Prostate gland (tissue), 2 donors: ENCODE measurements at regions not wholly inside any gene's neighbourhood (a gene's known extent, or its start where the extent isn't known, plus 50 kb on each side); places are given as distances from the start of the nearest gene placed in this dataset.

Source experiments
- DNase-seq: peaks from one replicate; pipeline ENCODE4 v3.0.0-alpha.2; 2019; ENCODE audit warnings: low spot score
- H3K27ac ChIP-seq, 2 donors: fragments of 200-600 bp; sonication (generic); 2 replicates each; pipeline ENCODE4 v1.5.1; 2017 to 2019
- H3K27me3 ChIP-seq: fragments of 200-600 bp; sonication (generic); replicated peaks from 2 replicates; pipeline ENCODE4 v1.5.1; 2019; ENCODE audit not compliant: insufficient read depth
- H3K36me3 ChIP-seq, 2 donors: fragments of 200-600 bp; sonication (generic); 1 replicate in 1 of 2; 2 replicates in 1 of 2; pipeline versions ENCODE4 v1.5.1 to v1.8.1; 2017 to 2019
- H3K4me1 ChIP-seq: fragments of 200-600 bp; sonication (generic); replicated peaks from 2 replicates; pipeline ENCODE4 v1.5.1; 2019
- H3K4me3 ChIP-seq, 2 donors: fragments of 200-600 bp; sonication (generic); 2 replicates each; pipeline ENCODE4 v1.5.1; 2017 to 2019
- H3K9me3 ChIP-seq: fragments of 200-600 bp; sonication (generic); 2 replicates; pipeline ENCODE4 v1.5.1; 2017
- CTCF ChIP-seq, 4 experiments: fragments of 200-600 bp in 2 of 4; fragments of 450-650 bp in 2 of 4; sonication (generic) in 2 of 4; IDR thresholded peaks; 1 replicate in 3 of 4; 2 replicates in 1 of 4; pipeline ENCODE4 v1.5.1; 2016 to 2019; ENCODE audit warnings: antibody characterized with exemption in 4 of 4, mild to moderate bottlenecking in 2 of 4, moderate library complexity in 2 of 4
- POLR2A ChIP-seq: fragments of 450-650 bp; IDR thresholded peaks from one replicate; pipeline ENCODE4 v1.6.1; 2016; ENCODE audit warnings: antibody characterized with exemption, mild to moderate bottlenecking
- POLR2AphosphoS5 ChIP-seq: sonication (generic); formaldehyde crosslinking; IDR thresholded peaks from one replicate; pipeline ENCODE4 v1.6.1; 2017; ENCODE audit warnings: antibody characterized with exemption
- WGBS: methylation state at CpG from one replicate; pipeline ENCODE4 v1.1.5; 2018; 5-methylcytosine and 5-hydroxymethylcytosine counted together
- intact Hi-C: fragments of 100-400 bp; cut with DNase I; formaldehyde crosslinking; loops from one replicate; pipeline ENCODE4 v1.14.2; 2022

- 42% methylated on average over 6 of the region's 6 CpGs for WGBS
- intact Hi-C loops, result no loop called here
Measured at GRCh38 chr13:107238262-107238981, 670.5 kb upstream of the ARGLU1 start.

GRCh38 chr13:107234319-107235073 is 666.6 kb upstream of the ARGLU1 start:
- 46% methylated on average over 12 of the region's 12 CpGs for WGBS
- Histone ChIP-seq H3K9me3 (no peaks in the 10 kb centered on the region), H3K27ac (no peak overlapping the region), H3K4me1 (no peaks in the 10 kb centered on the region), H3K4me3 (no peak overlapping the region), H3K27me3 (no peaks in the 10 kb centered on the region), H3K36me3 (no peaks in the 10 kb centered on the region)
- no peak for TF ChIP-seq POLR2A
- TF ChIP-seq POLR2AphosphoS5, result no peak
- TF ChIP-seq CTCF (IDR thresholded peaks at IDR 0.05), result no peak
- intact Hi-C loops, result no loop called here
- no peak for DNase-seq

More at GRCh38 chr13:107238262-107238981, 670.5 kb upstream of the ARGLU1 start:
- no peak for DNase-seq
- H3K9me3 ChIP-seq, result no peaks in the 10 kb centered on the region
- TF ChIP-seq POLR2AphosphoS5 (no peak), CTCF (IDR thresholded peaks at IDR 0.05) (no peak), POLR2A (no peak)
- H3K27me3 ChIP-seq, result no peaks in the 10 kb centered on the region
- no peaks in the 10 kb centered on the region for H3K36me3 ChIP-seq
- no peaks in the 10 kb centered on the region for H3K4me1 ChIP-seq
- H3K4me3 ChIP-seq, result no peak overlapping the region
- H3K27ac ChIP-seq, result no peak overlapping the region

- H3K9me3 ChIP-seq, result no peaks in the 10 kb centered on the region
- DNase-seq, result no peak
- TF ChIP-seq POLR2AphosphoS5, result no peak
- intact Hi-C loops, result no loop called here
- no peak overlapping the region for H3K27ac ChIP-seq
- no peak overlapping the region for H3K4me3 ChIP-seq
- H3K27me3 ChIP-seq, result no peaks in the 10 kb centered on the region
- WGBS, result 69% methylated on average over 2 of the region's 2 CpGs
- no peaks in the 10 kb centered on the region for H3K36me3 ChIP-seq
- H3K4me1 ChIP-seq, result no peaks in the 10 kb centered on the region
Measured at GRCh38 chr13:107233541-107233940, 665.6 kb upstream of the ARGLU1 start.

- TF ChIP-seq POLR2AphosphoS5, result no peak
- TF ChIP-seq CTCF (IDR thresholded peaks at IDR 0.05), result no peak
- TF ChIP-seq POLR2A, result no peak
- Histone ChIP-seq H3K9me3 (no peaks in the 10 kb centered on the region), H3K36me3 (no peaks in the 10 kb centered on the region), H3K27ac (no peak overlapping the region), H3K4me1 (no peaks in the 10 kb centered on the region), H3K4me3 (no peak overlapping the region), H3K27me3 (no peaks in the 10 kb centered on the region)
- intact Hi-C loops, result no loop called here
- DNase-seq, result no peak
- WGBS, result 67% methylated on average over 7 of the region's 7 CpGs
Measured at GRCh38 chr13:107231944-107232343, 664.0 kb upstream of the ARGLU1 start.

- no peak for TF ChIP-seq CTCF (IDR thresholded peaks at IDR 0.05)
- no peak for TF ChIP-seq POLR2AphosphoS5
- no peak for TF ChIP-seq POLR2A
- Histone ChIP-seq H3K27ac (no peak overlapping the region), H3K9me3 (no peaks in the 10 kb centered on the region), H3K4me1 (no peaks in the 10 kb centered on the region), H3K27me3 (no peaks in the 10 kb centered on the region), H3K4me3 (no peak overlapping the region), H3K36me3 (no peaks in the 10 kb centered on the region)
- no peak for DNase-seq
- intact Hi-C loops, result no loop called here
Measured at GRCh38 chr13:107223867-107224266, 655.9 kb upstream of the ARGLU1 start.
